Kidney epithelial cell (primary cell): ENCODE measurements at regions not wholly inside any gene's neighbourhood (a gene's known extent, or its start where the extent isn't known, plus 50 kb on each side); places are given as distances from the start of the nearest gene placed in this dataset.

Experiments used
- DNase-seq: peaks from one replicate; pipeline ENCODE4 v3.0.0-alpha.2; 2010; ENCODE audit warnings: low read depth
- H3K27me3 ChIP-seq: 2 replicates; pipeline ENCODE4 v1.6.0; 2011; ENCODE audit warnings: low read length; ENCODE audit not compliant: control insufficient read depth, insufficient read depth
- H3K36me3 ChIP-seq: 2 replicates; pipeline ENCODE4 v1.5.1; 2011; ENCODE audit warnings: low read length; ENCODE audit not compliant: control insufficient read depth, insufficient read depth
- H3K4me3 ChIP-seq: 2 replicates; pipeline ENCODE4 v1.5.1; 2011; ENCODE audit warnings: low read depth, mild to moderate bottlenecking, control low read depth, low read length
- TF ChIP-seq, protein P1 (sequence below): IDR thresholded peaks from 2 replicates; pipeline ENCODE4 v1.5.1; 2011; ENCODE audit warnings: mild to moderate bottlenecking, moderate library complexity, low read length, control low read depth, inconsistent platforms; ENCODE audit not compliant: insufficient read depth, poor library complexity, severe bottlenecking

DNA sequence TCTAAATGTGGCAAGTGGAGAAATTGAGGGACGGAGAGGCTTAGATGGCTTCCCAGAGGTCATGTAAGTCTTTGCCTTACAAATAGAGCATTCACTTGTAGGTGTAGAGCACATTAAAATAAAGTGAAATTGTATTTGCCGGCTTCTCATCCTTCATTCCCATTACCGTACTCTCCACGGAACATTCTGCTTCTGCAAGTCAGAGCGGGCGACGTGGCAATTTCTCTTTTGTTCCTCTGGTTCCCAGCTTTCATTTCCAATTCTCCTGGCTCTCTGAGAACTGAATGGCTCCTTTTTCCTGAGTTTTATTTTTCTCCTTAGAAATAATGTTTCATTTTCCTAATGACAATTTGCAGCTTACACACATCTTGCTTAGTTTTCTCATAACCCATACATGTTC is 51.3 kb upstream of the PFKP start:
- Histone ChIP-seq H3K27me3 (no peaks in the 10 kb centered on the region), H3K36me3 (no peaks in the 10 kb centered on the region), H3K4me3 (no peak overlapping the region)
- TF ChIP-seq, protein P1, sequence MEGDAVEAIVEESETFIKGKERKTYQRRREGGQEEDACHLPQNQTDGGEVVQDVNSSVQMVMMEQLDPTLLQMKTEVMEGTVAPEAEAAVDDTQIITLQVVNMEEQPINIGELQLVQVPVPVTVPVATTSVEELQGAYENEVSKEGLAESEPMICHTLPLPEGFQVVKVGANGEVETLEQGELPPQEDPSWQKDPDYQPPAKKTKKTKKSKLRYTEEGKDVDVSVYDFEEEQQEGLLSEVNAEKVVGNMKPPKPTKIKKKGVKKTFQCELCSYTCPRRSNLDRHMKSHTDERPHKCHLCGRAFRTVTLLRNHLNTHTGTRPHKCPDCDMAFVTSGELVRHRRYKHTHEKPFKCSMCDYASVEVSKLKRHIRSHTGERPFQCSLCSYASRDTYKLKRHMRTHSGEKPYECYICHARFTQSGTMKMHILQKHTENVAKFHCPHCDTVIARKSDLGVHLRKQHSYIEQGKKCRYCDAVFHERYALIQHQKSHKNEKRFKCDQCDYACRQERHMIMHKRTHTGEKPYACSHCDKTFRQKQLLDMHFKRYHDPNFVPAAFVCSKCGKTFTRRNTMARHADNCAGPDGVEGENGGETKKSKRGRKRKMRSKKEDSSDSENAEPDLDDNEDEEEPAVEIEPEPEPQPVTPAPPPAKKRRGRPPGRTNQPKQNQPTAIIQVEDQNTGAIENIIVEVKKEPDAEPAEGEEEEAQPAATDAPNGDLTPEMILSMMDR, result no peak
- DNase-seq, result no peak

DNA sequence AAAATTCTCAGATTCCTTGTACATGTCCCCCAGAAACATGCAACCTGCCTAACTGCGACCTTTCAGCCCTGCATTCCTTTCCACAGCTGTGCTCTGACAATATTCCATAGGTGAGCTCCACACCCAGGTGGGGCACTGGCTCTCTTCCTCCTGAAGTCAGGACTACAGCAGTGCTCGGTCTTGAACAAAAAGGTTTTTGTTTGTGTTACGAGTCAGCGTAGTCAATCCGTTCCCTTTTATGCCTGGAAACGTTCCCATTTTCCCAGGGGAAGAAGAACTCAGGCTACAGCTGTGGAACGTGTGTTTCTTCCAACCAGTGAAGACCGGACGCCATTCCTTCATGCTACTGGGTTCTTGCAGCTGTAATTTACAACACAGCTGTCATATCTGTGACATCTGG is 52.4 kb upstream of the PFKP start:
- Histone ChIP-seq H3K36me3 (no peaks in the 10 kb centered on the region), H3K27me3 (no peaks in the 10 kb centered on the region), H3K4me3 (no peak overlapping the region)
- no peak for DNase-seq
- TF ChIP-seq, protein P1, result no peak

DNA sequence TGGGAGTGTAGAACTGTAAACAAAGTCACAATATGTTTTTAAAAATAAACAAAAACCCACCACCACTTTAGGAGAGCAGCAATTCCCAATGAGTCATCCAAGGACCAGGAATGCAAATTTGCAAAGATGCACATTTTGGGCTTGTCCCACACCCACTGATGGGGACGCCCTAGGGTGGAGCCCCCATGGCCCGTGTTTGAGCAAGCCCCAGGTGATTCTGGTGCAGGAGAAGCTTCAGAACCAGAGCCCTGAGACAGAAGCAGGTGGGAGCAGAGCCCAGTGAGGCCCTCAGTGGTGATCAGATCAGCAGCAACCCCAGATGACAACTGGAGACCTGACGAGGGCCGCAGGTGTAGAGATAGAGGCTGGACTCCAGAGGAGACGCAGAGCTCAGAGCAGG is 55.1 kb upstream of the PFKP start:
- Histone ChIP-seq H3K36me3 (no peaks in the 10 kb centered on the region), H3K4me3 (no peak overlapping the region), H3K27me3 (no peaks in the 10 kb centered on the region)
- TF ChIP-seq, protein P1, result no peak
- no peak for DNase-seq

DNA sequence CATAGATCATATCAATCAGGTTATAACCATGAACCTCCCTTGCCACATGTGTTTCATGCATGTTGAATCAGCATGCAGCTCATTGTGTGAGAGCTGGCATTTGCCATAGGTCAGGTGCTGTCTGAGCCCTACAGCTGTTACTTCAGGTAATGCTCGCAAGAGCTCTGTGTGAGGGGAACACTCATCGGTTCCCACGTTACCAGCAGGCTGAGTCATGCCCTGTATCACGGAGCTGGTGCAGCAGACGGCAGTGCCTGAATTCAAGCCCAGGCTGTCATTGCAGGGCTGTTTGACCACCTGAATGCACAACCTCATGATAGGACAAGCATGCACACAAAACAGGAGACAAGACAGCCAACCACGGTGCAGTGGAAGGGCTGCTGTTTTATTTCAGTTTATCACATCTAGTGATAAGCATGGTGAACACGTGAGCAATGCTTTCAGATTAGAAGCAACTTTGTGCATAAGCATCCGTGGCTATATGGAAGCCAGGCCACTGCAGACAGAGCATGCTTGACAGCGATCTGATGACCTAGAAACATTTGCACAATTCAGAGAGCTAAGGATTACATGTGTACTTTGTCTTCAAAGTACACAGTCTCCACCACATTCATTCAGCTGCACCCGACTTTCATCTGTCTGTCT is 56.4 kb upstream of the PFKP start:
- peak; percentile 65 for DNase-seq
- Histone ChIP-seq H3K27me3 (no peaks in the 10 kb centered on the region), H3K4me3 (no peak overlapping the region), H3K36me3 (no peaks in the 10 kb centered on the region)
- TF ChIP-seq, protein P1, result no peak

DNA sequence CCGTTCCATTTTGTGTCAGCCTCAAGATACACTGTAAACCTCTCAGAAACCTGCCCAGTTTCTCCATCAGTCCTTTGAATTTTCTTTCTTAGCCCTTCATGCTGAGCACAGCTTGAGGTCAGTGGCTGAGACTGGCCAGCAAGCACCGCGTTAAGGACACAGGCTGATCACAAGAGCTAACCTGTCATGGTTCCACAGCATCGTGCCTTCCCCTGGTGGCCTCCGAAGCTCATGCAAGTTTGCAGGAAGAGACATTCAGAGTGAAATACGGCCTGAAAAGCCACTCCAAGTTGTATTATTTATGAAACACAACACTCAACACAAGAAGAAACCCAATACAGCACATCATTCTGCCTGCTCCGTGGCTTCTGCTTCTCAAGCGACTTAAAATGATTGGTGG is 57.0 kb upstream of the PFKP start:
- Histone ChIP-seq H3K4me3 (no peak overlapping the region), H3K36me3 (no peaks in the 10 kb centered on the region), H3K27me3 (no peaks in the 10 kb centered on the region)
- TF ChIP-seq, protein P1, result peak; percentile 2
- no peak for DNase-seq

DNA sequence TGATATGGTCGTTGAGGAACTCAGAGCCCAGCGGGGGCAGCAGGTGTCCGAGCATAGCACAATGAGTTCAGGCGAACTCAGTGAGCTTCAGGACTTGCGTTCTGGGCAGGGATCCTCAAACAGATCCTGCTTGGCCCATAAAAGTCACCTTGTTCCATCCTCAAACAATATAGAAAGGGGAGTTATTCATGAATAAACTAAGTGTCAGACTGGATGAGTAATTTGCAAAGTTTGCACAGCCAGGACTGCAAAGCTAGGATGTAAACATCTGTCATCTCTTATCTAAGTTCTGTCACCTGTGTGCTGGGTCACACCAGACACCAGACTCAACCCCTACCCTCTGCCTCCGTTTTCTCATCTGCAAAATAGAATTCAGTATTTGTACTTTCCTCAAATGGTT is 58.0 kb upstream of the PFKP start:
- TF ChIP-seq, protein P1, result no peak
- no peak overlapping the region for H3K4me3 ChIP-seq
- no peak for DNase-seq

More for the DNA sequence above, 58.0 kb upstream of the PFKP start:
- Histone ChIP-seq H3K36me3 (no peaks in the 10 kb centered on the region), H3K27me3 (no peaks in the 10 kb centered on the region)
